ENCODE measurements at regions not wholly inside any gene's neighbourhood (a gene's known extent, or its start where the extent isn't known, plus 50 kb on each side); places are given as distances from the start of the nearest gene placed in this dataset.

DNA sequence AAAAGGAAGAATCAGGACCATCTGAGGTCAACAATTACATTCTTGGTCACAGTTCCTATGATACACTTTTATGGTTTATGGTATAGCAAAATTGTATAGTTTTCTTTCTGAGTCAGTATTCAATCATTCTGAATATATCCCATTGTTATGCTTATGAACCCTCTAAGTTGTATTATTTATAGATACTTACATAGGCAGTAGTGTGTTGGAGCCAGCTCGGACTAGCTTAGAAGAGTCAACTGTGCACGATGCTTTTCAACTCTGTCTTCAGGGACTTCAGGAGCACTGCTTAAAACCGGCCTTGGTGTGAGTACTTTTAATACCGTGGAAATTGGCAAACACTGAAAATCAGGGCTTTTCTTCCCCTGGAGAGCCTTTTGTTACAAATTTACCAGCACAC, 215.7 kb downstream of the IKZF2 start:
- TF ChIP-seq EZH2 (IDR thresholded peaks at IDR 0.05) (no peak), POLR2AphosphoS5 (IDR thresholded peaks at IDR 0.05; ENCODE audit: borderline replicate concordance, low read depth, low read length) (no peak), FOXP2 (optimal IDR thresholded peaks at IDR 0.05; ENCODE audit: control extremely low read depth, extremely low read length, insufficient read depth) (no peak)

All from SK-N-MC (cell line).